HEK293T (cell line): ENCODE measurements at regions not wholly inside any gene's neighbourhood (a gene's known extent, or its start where the extent isn't known, plus 50 kb on each side); places are given as distances from the start of the nearest gene placed in this dataset.

Source experiments
- ARNT ChIP-seq: fragments of 450-650 bp; IDR thresholded peaks from 2 replicates; pipeline ENCODE4 v1.6.1; 2017; ENCODE audit warnings: mild to moderate bottlenecking
- CTBP1 ChIP-seq: fragments of 450-650 bp; IDR thresholded peaks from 2 replicates; pipeline ENCODE4 v1.6.1; 2016; ENCODE audit warnings: borderline replicate concordance
- ELF4 ChIP-seq: fragments of 450-650 bp; IDR thresholded peaks from 2 replicates; pipeline ENCODE4 v1.6.1; 2017; ENCODE audit warnings: antibody characterized with exemption
- FOXA1 ChIP-seq: fragments of 450-650 bp; IDR thresholded peaks from 2 replicates; pipeline ENCODE4 v1.6.1; 2016; ENCODE audit warnings: mild to moderate bottlenecking
- FOXK2 ChIP-seq: fragments of 450-650 bp; IDR thresholded peaks from 2 replicates; pipeline ENCODE4 v1.6.1; 2016; ENCODE audit warnings: mild to moderate bottlenecking
- FOXM1 ChIP-seq: fragments of 450-650 bp; IDR thresholded peaks from 2 replicates; pipeline ENCODE4 v1.6.1; 2017; ENCODE audit warnings: mild to moderate bottlenecking, borderline replicate concordance
- L3MBTL2 ChIP-seq: fragments of 450-650 bp; conservative IDR thresholded peaks from 2 replicates; pipeline ENCODE4 v1.6.1; 2016; ENCODE audit warnings: mild to moderate bottlenecking
- NFRKB ChIP-seq: fragments of 450-650 bp; IDR thresholded peaks from 2 replicates; pipeline ENCODE4 v1.6.1; 2016; ENCODE audit warnings: mild to moderate bottlenecking, moderate library complexity
- PKNOX1 ChIP-seq: fragments of 450-650 bp; IDR thresholded peaks from 2 replicates; pipeline ENCODE4 v1.6.1; 2016
- SP1 ChIP-seq: fragments of 450-650 bp; IDR thresholded peaks from 2 replicates; pipeline ENCODE4 v1.6.1; 2017
- SUZ12 ChIP-seq: fragments of 450-650 bp; IDR thresholded peaks from 2 replicates; pipeline ENCODE4 v1.6.1; 2016; ENCODE audit warnings: mild to moderate bottlenecking
- TARDBP ChIP-seq: fragments of 450-650 bp; IDR thresholded peaks from 2 replicates; pipeline ENCODE4 v1.6.1; 2016
- ZNF384 ChIP-seq: fragments of 450-650 bp; IDR thresholded peaks from 2 replicates; pipeline ENCODE4 v1.6.1; 2016

GRCh38 chr6:21524201-21524600, 69.3 kb upstream of the SOX4 start:
- no peak for TF ChIP-seq SP1
- no peak for TF ChIP-seq SUZ12
- TF ChIP-seq FOXM1 = no peak
- no peak for TF ChIP-seq L3MBTL2
- no peak for TF ChIP-seq FOXA1
- no peak for TF ChIP-seq ARNT
- no peak for TF ChIP-seq FOXK2
- no peak for TF ChIP-seq ELF4
- TF ChIP-seq PKNOX1 = no peak
- no peak for TF ChIP-seq CTBP1
- TF ChIP-seq TARDBP = no peak
- no peak for TF ChIP-seq ZNF384
- no peak for TF ChIP-seq NFRKB
